ENCODE measurements at regions not wholly inside any gene's neighbourhood (a gene's known extent, or its start where the extent isn't known, plus 50 kb on each side); places are given as distances from the start of the nearest gene placed in this dataset.

GRCh38 chr15:91498749-91499062 lies 354.8 kb upstream of the SLCO3A1 start:
- no peak for TF ChIP-seq POLR2A (IDR thresholded peaks at IDR 0.05; ENCODE audit: low read length)
- TF ChIP-seq GATA1 (IDR thresholded peaks at IDR 0.05; ENCODE audit: low read depth, low read length): no peak
